Sciatic nerve (tissue), 2 donors: ENCODE measurements at regions not wholly inside any gene's neighbourhood (a gene's known extent, or its start where the extent isn't known, plus 50 kb on each side); places are given as distances from the start of the nearest gene placed in this dataset.

Experiments
- ATAC-seq: fragments of 200-7000 bp; cut with Tn5 transposase; one replicate; pipeline ENCODE4 v1.9.1; 2020; ENCODE audit warnings: mild to moderate bottlenecking, moderate library complexity
- DNase-seq: peaks from one replicate; pipeline ENCODE4 v3.0.0-alpha.2; 2020; ENCODE audit warnings: low spot score
- intact Hi-C: fragments of 100-400 bp; cut with DNase I; formaldehyde crosslinking; loops from one replicate; pipeline ENCODE4 v1.14.2; 2022
- donor health status: DM: no; HTN: no; CAD: no.
- donor health status: DM: no; HTN: no; CAD: no.

DNA sequence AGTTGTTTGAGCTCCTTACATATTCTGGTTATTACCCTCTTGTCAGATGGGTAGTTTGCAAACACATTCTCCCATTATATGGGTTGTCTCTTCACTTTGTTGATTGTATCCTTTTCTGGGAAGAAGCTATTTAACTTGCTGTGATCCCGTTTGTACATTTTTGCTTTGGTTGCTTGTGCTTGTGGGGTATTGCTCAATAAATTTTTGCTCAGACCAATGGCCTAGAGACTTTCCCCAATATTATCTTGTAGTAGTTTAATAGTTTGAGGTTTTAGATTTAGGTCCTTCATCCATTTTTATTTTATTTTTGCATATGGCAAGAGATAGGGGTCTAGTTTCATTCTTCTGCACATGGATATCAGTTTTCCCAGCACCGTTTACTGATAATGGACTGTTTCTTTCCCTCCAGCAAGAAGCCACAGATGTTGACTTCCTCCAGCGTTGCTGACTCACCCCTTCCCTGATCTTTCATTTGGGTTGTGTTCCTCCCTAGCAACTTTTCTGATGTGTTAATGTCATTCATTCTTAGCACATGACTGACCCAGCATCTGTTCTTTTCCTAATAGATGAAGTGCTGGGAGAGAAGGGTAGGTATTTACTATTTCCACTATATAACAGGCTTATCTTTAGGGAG, 166.7 kb upstream of the SGO1 start:
- ATAC-seq: no peak
- intact Hi-C loops: no loop called here
- no peak for DNase-seq

DNA sequence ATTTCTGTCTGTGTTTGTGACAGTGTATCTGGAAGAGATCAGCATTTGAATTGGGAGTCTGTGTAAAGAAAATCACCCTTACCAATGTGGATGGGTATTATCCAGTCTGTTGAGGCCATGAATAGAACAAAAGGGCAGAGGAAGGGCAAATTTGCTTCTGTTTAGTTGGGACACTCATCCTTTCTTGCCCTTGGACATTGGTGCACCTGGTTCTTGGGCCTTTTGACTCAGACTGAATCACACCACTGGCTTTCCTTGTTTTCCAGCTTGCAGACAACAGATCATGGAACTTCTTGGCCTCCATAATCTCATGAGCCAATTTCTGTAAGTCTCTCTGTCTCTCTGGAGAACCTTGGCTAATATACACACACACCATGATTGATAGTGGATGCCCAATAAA, 164.4 kb upstream of the SGO1 start:
- intact Hi-C loops: no loop called here
- ATAC-seq: no peak
- no peak for DNase-seq

DNA sequence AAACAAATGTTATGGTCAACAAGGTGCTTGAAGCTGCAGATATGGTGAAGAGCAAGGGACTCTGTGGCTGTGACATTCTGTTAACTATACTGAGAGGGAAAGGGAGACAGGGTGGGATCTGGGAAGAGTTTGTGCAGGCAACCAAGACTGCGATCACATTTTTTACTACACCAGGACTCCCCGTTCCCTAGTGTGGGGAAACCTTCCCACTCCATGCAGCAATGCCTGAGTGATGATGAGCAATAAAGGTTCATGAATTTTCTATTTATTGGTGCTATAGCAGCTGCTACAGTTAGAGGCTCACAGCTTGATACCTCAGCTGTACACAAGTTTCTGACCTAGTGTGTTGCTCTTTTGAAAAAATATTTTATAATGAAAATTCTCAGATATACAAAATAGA, 160.9 kb upstream of the SGO1 start:
- DNase-seq (no peak), ATAC-seq (no peak)
- intact Hi-C loops: no loop called here

DNA sequence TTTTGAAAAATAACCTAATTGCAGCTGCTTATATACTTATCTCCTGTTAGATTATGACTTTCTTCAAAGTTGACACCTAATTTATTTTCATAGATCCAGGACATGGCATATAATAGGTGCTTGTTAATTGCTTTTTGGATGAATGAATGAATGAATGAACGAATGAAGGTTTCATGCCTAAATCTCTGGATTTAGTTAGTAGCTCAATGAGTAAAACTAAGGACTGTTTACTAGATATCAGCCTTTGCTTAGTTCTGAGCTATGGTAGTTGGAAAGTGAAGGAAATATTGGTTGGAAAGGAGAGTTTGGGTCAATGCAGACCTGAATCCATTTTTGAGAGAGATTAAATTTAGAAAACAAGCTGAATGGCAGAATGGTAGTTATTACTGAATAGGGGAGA, 160.4 kb upstream of the SGO1 start:
- DNase-seq (no peak), ATAC-seq (no peak)
- intact Hi-C loops: no loop called here

DNA sequence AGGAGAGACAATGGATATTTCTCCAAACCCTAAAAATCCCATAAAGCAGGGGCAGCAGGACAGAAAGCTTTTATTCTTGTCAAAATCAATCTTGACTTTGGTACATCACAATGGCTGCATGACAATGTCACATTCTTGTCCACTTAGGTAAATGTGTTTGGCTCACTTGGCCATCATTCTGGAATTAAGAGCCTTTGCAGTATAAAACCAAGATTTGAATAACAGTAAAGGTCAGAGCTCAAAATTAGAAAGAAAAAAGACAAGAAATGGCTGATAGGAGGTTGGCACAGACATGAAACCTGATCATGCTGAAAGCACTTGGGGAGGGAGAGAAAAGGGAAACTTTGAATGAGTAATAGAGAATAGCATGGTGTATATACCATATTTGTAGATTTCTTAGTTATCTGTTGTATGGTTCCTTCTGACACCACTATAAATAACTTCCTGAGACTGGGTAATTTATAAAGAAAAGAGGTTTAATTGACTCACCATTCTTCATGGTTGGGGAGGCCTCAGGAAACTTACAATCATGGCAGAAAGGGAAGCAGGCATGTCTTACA, 158.5 kb upstream of the SGO1 start:
- intact Hi-C loops: no loop called here
- no peak for ATAC-seq
- DNase-seq: no peak

DNA sequence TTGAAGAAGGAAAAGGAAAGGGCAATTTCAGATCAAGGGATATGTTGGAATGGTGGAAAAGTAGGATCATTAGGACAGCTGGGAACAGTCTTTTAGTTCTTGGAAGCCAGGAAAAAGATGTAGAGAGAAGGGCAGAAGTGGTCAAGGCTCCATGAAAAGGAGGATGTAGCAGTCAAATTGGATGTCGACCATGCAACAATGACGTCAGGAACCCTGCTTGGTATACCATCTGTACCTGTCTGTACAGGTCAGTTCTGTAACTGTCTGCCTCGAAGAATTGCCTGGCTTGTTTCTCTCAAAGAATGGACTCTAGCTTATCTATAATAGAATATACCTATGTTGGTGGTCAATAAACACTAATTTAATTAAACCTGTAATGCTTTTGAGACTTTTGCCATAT, 157.8 kb upstream of the SGO1 start:
- no peak for ATAC-seq
- intact Hi-C loops: no loop called here
- no peak for DNase-seq

DNA sequence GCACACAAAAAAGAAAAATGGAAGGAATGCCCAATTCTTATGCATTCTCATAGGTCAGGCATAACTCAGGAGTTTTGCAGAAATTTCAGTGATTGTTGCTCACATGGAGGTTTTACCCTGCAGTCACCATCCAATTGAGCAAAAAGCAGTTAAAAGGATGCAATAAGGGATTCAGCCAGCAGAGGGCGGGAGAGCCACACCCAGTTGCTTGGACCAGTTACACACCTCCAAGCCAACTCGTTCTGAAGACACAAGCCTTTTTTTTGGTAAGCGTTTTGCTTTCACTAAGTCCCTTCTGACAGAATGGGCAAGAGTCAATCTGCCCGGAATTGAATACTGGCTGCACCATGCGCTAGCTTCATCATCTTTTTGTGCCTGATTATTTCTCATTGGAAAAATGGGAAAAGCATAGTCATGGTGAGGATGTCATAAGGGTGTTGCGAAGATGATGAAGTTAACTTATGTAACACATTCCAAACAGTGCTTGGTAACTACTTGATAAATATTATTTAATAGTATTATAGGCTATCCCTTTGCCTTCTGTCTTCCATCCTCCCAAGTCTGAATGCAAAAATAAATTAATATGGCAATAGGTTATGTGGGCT, 154.4 kb upstream of the SGO1 start:
- intact Hi-C loops: no loop called here
- peak; percentile 70 for DNase-seq
- ATAC-seq: peak; percentile 72

DNA sequence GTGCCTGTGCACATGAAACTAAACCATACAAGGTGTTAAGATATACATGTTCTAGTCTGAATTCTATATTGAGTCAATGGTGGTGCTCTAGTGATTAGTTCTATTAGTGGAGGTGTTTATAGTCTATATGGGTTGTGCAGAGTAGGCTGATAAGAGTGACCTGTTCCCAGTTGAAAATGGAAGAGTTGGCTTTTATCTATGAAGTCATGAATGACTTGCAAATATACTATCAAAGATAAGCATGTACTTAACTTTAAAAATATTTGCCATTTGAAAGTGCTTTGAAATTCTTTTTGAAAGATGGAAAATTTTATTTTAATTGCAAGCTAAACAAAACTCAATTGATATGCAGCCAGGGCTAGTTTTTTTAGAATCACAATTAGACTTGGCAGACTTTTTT, 150.6 kb upstream of the SGO1 start:
- ATAC-seq: no peak
- intact Hi-C loops: no loop called here
- no peak for DNase-seq

DNA sequence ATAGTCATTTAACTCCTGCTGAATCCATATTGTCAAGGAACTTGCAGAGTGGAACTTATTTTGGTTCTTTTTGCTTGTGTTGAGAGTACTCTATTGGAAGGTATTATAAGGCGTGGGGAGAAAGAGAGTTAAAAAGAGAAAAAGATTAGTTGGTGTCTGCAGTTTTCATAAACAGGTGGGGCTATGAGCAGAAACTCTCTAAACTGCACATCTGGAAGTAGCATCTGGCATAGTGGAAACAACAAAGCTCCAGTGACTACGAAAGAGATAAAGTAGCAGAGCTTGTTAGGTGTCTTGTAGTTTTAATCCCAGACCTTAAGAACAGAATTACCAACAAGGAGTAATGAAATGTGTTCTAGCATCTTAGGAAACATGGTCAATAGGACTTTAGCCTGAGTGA, 148.8 kb upstream of the SGO1 start:
- intact Hi-C loops: no loop called here
- DNase-seq (no peak), ATAC-seq (no peak)

DNA sequence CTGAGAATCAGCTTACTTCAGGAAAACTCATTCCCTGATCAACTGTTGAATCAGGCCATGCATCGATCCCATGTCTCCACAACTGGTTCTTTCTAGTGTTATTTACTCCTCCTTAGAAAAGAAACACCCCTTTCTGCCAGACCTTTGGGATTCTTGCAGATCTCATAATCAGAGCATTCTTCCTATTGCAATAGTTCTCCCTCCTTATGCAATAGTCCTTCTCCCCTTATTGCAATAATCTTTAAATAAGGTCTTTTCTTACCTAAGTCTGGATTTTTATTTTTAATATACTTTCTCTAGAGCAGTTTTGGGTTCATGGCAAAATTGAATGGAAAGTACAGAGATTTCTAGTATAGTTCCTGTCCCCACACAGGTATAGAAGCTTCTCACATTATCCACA, 141.9 kb upstream of the SGO1 start:
- DNase-seq: no peak
- ATAC-seq: no peak
- intact Hi-C loops: no loop called here

DNA sequence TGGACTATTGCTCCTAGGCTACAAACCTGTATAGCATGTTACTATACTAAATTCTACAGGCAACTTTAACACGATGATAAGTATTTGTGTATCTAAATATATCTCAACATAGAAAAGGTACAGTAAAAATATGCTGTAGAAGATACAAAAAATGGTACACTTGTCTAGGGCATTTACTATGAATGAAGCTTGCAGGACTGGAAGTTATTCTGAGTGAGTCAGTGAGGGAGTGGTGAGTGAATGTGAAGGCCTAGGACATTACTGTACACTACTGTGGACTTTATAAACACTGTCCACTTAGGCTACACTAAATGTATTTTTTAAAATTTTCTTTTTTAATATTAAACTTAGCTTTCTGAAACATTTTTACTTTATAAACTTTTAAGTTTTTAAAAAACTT, 140.5 kb upstream of the SGO1 start:
- DNase-seq: no peak
- intact Hi-C loops: no loop called here
- no peak for ATAC-seq

DNA sequence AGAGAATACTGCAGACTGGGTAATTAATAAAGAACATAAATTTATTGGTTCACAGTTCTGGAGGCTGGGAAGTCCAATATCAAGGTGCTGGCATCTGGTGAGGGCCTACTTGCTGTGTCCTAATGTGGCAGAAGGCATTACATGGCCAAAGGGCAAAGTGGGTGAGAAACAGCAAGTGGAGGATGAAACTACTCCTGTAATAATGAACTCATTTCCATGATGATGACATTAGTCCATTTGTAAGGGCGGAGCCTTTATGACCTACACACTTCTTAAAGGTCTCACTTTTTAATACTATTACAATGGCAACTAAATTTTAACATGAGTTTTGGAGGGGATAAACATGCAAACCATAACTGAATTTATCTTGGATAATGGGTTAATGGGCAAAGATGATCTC, 139.6 kb upstream of the SGO1 start:
- intact Hi-C loops: no loop called here
- ATAC-seq (no peak), DNase-seq (no peak)

DNA sequence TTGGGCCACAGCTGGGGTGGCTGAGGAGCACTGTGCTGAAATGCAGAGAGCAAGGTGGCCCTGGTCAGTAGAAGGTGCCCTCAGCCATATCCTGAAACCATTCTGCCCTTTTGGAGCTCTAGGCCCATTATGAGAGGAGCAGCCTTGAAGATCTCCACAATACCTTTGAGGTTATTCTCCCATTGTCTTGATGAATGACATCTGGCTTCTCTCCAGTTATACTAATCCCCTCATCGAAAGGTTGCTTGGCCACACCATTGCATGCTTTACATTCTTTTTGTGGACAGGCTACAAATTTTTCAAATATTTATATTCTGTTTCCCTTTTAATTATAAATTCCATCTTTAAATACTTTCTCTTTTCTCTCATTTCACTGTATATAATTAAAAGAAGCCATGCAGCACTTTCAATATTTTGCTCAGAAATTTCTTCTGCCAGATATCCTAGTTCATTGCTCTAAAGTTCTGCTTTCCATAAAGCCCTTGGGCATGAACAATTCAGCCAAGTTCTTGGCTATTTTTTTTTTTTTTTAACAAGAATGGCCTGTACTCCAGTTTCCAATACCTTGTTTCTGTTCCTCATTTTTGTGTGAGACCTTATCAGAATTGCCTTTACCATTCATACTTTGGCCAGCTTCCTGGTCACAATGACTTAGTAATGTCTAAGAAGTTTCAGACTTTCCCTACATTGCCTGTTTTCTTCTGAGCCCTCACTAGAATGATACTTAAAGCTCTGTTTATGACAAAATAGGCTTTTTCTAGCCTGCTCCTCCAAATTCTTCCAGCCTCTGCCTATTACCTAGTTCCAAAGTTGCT, 138.9 kb upstream of the SGO1 start:
- intact Hi-C loops: no loop called here
- ATAC-seq: no peak

DNA sequence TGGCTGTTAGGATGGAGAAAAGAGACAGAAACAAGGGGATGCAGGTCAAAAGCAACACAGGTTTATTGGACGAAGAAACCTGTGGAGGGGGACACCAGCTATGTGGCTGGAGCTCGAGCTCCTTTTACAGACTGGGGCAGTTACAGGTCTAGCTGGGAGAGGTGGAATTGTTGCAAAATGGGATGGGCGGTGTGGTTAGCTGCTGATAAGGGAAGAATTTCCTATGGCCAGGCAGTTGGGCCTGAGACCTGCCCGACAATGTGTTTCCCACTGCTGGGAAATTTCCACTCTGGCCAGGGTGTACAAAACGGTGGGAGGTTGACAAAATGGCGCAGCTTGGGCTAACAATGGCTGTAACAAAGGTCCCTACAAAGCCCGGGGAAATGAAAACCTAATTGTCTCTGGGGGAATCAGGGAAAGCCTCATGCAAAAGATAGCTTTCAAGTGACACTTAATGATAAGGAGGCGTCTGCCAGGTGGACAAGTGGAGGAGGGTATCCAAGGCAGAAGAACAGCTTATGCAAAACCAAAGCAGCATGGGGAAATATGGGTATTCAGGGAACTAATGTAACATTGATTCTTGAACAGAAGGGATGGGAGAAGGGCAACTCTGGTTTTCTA, 137.4 kb upstream of the SGO1 start:
- ATAC-seq: no peak
- intact Hi-C loops: no loop called here
- DNase-seq: no peak

More for the DNA sequence above, 138.9 kb upstream of the SGO1 start:
- DNase-seq: no peak

DNA sequence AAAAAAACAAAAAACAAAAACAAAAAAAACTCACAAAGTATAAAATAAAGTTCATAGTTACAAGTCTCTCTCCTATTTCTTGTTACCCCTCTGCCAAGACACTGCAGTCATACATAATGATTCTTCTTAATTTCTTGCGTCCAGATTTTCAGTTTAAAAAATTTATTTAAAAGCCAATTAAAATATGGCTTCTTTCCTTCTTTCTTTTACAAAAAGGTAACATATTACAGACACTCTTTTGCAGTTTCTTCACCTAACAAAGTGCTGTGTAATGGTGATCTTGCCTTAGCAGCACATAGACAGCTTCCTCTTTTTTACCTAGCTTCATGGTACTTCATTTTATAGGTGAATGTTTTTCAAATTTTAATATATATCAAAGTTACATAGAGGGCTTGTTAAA, 136.1 kb upstream of the SGO1 start:
- no peak for ATAC-seq
- intact Hi-C loops: no loop called here

DNA sequence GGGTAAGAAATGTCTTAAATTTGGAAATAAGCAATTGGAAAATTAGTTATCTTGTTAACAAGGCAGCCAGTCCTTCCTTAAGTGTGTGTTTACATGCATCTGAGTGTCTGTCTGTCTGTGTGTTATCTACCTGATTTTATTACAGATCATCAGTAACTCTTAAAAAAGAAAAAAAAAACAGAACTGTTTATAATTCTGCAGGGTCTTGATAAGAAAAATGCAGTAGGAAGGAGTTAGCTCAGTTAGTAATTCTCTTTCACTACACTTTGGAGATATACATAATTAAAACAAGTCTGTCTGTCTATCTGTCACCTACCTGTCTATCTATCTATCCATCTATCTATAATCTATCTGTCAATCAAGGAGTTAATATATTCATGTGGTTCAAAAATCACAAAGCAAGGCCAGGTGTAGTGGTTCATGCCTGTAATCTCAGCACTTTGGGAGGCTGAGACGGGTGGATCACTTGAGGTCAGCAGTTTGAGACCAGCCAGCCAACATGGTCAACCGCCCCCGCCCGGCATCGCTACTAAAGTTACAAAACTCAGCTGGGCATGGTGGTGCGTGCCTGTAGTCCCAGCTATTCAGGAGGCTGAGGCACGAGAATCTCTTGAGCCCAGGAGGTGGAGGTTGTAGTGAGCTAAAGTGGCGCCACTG, 135.5 kb upstream of the SGO1 start:
- ATAC-seq: no peak
- no peak for DNase-seq
- intact Hi-C loops: no loop called here

More for the DNA sequence above, 136.1 kb upstream of the SGO1 start:
- no peak for DNase-seq

DNA sequence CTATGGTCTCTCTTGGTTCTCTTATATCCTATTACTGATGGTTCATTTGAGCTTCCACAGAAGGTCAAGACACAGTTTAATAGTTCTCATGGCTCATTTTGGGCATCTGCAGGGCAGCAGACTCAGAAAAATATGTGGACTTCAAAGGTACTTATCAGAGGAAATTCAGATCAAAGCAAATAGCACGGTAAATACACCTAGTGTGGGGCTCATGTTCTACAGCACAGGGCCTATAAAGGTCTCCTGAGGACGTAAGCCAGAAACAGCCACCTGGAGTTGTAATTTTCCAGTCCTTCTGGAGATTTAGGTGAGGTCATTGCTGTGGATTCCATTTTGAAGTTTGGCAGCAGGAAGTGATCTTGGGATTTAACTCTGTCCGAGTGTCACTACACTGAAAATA, 134.5 kb upstream of the SGO1 start:
- intact Hi-C loops: no loop called here
- ATAC-seq: no peak
- no peak for DNase-seq

DNA sequence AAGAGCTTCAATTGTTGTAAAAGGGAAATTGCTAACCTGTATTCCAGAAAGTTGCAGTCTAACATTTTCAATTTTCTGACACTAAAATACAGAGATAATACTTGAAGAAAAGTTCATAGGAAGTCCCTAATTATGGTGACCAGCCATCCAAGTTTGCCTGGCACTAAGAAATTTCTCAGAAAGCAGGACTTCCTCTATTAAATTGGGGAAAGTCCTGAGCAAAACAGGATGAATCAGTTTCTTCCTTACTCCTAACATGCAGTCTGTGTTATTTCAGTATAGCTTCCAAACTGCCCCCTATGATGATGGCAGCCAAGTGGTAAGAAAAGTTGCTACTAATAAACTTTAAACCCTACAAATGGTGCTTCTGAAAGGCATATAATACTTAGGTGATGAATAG, 133.5 kb upstream of the SGO1 start:
- no peak for DNase-seq
- ATAC-seq: no peak
- intact Hi-C loops: no loop called here

DNA sequence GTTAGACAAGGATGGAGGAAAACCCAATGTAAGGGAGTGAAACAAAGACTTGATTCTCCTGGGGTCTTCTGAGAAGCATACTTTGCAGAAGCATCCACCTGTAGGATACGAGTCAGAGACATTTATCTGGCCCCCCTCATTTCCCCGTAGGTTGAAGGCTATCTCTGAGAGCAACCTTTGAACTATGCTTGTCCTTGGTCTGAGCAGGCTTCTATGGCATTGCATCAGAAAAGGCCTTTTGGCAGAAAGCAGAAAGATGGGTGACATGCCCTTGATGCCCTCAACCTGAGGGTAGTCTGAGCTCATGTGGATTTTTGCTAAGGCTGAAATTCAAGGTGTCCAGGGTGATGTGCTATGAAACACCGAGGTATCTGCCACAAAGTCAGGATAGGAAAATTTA, 131.6 kb upstream of the SGO1 start:
- intact Hi-C loops: no loop called here
- DNase-seq (no peak), ATAC-seq (no peak)
